ENCODE measurements at regions not wholly inside any gene's neighbourhood (a gene's known extent, or its start where the extent isn't known, plus 50 kb on each side); places are given as distances from the start of the nearest gene placed in this dataset.

DNA sequence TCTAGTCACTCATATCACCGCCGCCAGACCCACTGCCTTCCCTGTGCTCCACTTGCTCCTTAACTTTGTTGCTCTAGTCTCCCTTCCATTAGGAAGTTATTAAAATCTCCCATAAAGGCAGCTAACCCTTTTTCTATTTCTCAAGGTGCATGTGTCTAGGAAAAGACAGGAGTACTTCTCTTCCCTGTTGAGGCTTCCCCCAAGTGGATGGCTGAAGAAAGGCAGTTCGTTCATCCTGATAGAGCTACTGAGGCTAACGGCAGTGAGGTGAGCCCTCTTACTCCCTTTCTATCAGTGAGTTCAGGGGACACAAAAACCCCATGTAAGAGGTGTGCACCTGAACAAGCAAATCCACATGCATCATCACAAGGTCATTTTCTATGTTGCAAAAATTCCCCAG lies 397.8 kb downstream of the IGSF11 start:
- ATAC-seq (ENCODE audit: insufficient read depth, low FRiP score) (no peak), DNase-seq (no peak)
- Histone ChIP-seq H3K4me3 (no peak overlapping the region), H3K4me1 (ENCODE audit: control insufficient read depth in 5 of 5, insufficient read depth in 5 of 5, low read length in 5 of 5) (peaks cover 0 to 18% (median 0%) of the 10 kb centered on the region in 5 donors), H3K27ac (ENCODE audit: low read depth in 1 of 2, low read length in 1 of 2) (no peak overlapping the region), H3K9ac (ENCODE audit: insufficient read depth in 1 of 2, low read length in 2 of 2) (no peak overlapping the region), H3K36me3 (ENCODE audit: control insufficient read depth in 4 of 4, insufficient read depth in 4 of 4, low read length in 4 of 4) (no peaks in the 10 kb centered on the region), H3K9me3 (ENCODE audit: control insufficient read depth in 4 of 4, insufficient read depth in 3 of 4, low read length in 3 of 4) (no peaks in the 10 kb centered on the region), H3K27me3 (ENCODE audit: control insufficient read depth in 3 of 3, insufficient read depth in 3 of 3, low read length in 2 of 3) (no peaks in the 10 kb centered on the region)
- 62 to 64% methylated on average over 4 of the region's 4 CpGs for WGBS, 2 donors
- TF ChIP-seq, protein P1, sequence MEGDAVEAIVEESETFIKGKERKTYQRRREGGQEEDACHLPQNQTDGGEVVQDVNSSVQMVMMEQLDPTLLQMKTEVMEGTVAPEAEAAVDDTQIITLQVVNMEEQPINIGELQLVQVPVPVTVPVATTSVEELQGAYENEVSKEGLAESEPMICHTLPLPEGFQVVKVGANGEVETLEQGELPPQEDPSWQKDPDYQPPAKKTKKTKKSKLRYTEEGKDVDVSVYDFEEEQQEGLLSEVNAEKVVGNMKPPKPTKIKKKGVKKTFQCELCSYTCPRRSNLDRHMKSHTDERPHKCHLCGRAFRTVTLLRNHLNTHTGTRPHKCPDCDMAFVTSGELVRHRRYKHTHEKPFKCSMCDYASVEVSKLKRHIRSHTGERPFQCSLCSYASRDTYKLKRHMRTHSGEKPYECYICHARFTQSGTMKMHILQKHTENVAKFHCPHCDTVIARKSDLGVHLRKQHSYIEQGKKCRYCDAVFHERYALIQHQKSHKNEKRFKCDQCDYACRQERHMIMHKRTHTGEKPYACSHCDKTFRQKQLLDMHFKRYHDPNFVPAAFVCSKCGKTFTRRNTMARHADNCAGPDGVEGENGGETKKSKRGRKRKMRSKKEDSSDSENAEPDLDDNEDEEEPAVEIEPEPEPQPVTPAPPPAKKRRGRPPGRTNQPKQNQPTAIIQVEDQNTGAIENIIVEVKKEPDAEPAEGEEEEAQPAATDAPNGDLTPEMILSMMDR (IDR thresholded peaks at IDR 0.05; ENCODE audit: control extremely low read depth, extremely low read depth) = no peak

DNA sequence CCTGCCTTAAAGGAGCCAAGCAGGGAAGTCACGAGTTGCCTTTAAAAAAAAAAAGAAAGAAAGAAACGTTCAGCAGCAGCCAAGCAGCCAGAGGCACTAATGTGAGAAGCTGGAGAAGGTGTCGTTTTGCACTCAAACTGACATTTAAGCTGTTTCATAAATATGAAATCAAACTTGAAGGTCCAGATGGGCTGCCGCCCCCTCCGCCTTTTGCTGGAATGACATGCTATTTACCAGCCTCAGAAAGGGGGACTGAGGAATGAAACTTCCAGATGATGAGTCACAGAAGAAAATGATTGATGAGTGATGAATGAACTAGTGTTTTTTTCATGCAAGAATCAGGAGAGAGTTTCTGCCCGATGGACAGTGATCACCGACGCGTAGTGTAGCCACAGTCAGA lies 396.8 kb downstream of the IGSF11 start:
- no peak overlapping the region for H3K27ac ChIP-seq (ENCODE audit: low read depth in 1 of 2, low read length in 1 of 2)
- H3K4me3 ChIP-seq = no peak overlapping the region
- no peaks in the 10 kb centered on the region for H3K36me3 ChIP-seq (ENCODE audit: control insufficient read depth in 4 of 4, insufficient read depth in 4 of 4, low read length in 4 of 4)
- H3K9me3 ChIP-seq (ENCODE audit: control insufficient read depth in 4 of 4, insufficient read depth in 3 of 4, low read length in 3 of 4) = no peaks in the 10 kb centered on the region
- DNase-seq = peak in 1 of 3 donors; percentile 26
- no peak for ATAC-seq (ENCODE audit: insufficient read depth, low FRiP score)
- H3K27me3 ChIP-seq (ENCODE audit: control insufficient read depth in 3 of 3, insufficient read depth in 3 of 3, low read length in 2 of 3) = no peaks in the 10 kb centered on the region
- 67 to 68% methylated on average over 9 of the region's 9 CpGs for WGBS, 2 donors
- peaks cover 0 to 18% (median 0%) of the 10 kb centered on the region in 5 donors for H3K4me1 ChIP-seq (ENCODE audit: control insufficient read depth in 5 of 5, insufficient read depth in 5 of 5, low read length in 5 of 5)
- TF ChIP-seq, protein P1 (IDR thresholded peaks at IDR 0.05; ENCODE audit: control extremely low read depth, extremely low read depth) = no peak
- H3K9ac ChIP-seq (ENCODE audit: insufficient read depth in 1 of 2, low read length in 2 of 2) = no peak overlapping the region

DNA sequence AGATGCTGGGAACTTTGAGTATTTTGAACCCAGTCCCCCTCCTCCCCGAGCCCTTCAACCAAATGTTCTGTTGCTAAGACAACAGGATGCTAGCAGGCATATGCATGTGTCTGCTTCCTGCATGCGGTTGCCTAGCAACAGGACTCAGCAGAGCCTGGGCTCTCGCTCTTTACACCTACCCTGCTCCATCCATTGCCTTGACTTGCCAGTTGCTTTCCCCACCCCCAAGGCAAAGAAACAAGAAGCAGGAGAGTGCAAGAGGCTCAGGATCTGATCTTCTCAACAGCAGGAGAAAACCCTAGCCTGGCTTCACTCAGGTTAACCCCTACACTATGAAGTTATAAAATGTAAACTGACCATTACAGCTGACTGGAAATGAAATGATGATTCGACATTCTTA lies 393.0 kb downstream of the IGSF11 start:
- Histone ChIP-seq H3K4me1 (ENCODE audit: control insufficient read depth in 5 of 5, insufficient read depth in 5 of 5, low read length in 5 of 5) (peaks cover 0 to 9% (median 0%) of the 10 kb centered on the region in 5 donors), H3K9me3 (ENCODE audit: control insufficient read depth in 4 of 4, insufficient read depth in 3 of 4, low read length in 3 of 4) (peaks cover 0 to 2% (median 0%) of the 10 kb centered on the region in 4 donors), H3K36me3 (ENCODE audit: control insufficient read depth in 4 of 4, insufficient read depth in 4 of 4, low read length in 4 of 4) (no peaks in the 10 kb centered on the region), H3K9ac (ENCODE audit: insufficient read depth in 1 of 2, low read length in 2 of 2) (no peak overlapping the region), H3K27me3 (ENCODE audit: control insufficient read depth in 3 of 3, insufficient read depth in 3 of 3, low read length in 2 of 3) (no peaks in the 10 kb centered on the region), H3K4me3 (no peak overlapping the region), H3K27ac (ENCODE audit: low read depth in 1 of 2, low read length in 1 of 2) (no peak overlapping the region)
- TF ChIP-seq, protein P1 (IDR thresholded peaks at IDR 0.05; ENCODE audit: control extremely low read depth, extremely low read depth) = no peak
- 28 to 30% methylated on average over 4 of the region's 4 CpGs for WGBS, 2 donors
- DNase-seq (peak; percentile 51 to 71 (median 60)), ATAC-seq (ENCODE audit: insufficient read depth, low FRiP score) (no peak)

DNA sequence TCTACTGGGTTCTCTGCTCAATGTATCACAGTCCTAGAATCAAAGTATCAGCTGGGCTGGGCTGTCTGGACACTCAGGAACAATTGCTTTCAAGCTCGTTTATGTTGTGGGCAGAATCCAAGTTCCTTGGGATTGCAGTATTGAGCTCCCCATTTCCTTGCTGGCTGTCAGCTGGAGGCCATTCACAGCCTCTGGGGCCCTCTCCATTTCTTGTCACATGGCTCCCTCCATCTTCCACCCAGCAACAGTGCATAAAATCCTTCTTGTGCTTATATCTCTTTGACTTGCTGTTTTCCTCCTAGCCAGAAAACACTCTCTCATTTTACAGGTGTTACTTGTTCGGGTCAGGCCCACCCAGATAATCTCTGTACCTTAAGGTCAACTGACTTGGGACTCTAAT lies 363.5 kb downstream of the IGSF11 start:
- TF ChIP-seq, protein P1 (IDR thresholded peaks at IDR 0.05; ENCODE audit: control extremely low read depth, extremely low read depth) = no peak
- H3K27me3 ChIP-seq (ENCODE audit: control insufficient read depth in 3 of 3, insufficient read depth in 3 of 3, low read length in 2 of 3) = no peaks in the 10 kb centered on the region
- DNase-seq (peak in 1 of 3 donors; percentile 10), ATAC-seq (ENCODE audit: insufficient read depth, low FRiP score) (no peak)
- H3K36me3 ChIP-seq (ENCODE audit: control insufficient read depth in 4 of 4, insufficient read depth in 4 of 4, low read length in 4 of 4) = no peaks in the 10 kb centered on the region
- H3K27ac ChIP-seq (ENCODE audit: low read depth in 1 of 2, low read length in 1 of 2) = no peak overlapping the region
- no peak overlapping the region for H3K4me3 ChIP-seq
- no peaks in the 10 kb centered on the region for H3K9me3 ChIP-seq (ENCODE audit: control insufficient read depth in 4 of 4, insufficient read depth in 3 of 4, low read length in 3 of 4)
- H3K4me1 ChIP-seq (ENCODE audit: control insufficient read depth in 5 of 5, insufficient read depth in 5 of 5, low read length in 5 of 5) = no peaks in the 10 kb centered on the region
- H3K9ac ChIP-seq (ENCODE audit: insufficient read depth in 1 of 2, low read length in 2 of 2) = no peak overlapping the region
- 54 to 63% methylated on average over 2 of the region's 2 CpGs for WGBS, 2 donors
